Glomerular visceral epithelial cell (primary cell): ENCODE measurements at regions not wholly inside any gene's neighbourhood (a gene's known extent, or its start where the extent isn't known, plus 50 kb on each side); places are given as distances from the start of the nearest gene placed in this dataset.

Experiments used
- DNase-seq: peaks from one replicate; pipeline ENCODE4 v3.0.0-alpha.2; 2016; ENCODE audit errors: extremely low spot score

DNA sequence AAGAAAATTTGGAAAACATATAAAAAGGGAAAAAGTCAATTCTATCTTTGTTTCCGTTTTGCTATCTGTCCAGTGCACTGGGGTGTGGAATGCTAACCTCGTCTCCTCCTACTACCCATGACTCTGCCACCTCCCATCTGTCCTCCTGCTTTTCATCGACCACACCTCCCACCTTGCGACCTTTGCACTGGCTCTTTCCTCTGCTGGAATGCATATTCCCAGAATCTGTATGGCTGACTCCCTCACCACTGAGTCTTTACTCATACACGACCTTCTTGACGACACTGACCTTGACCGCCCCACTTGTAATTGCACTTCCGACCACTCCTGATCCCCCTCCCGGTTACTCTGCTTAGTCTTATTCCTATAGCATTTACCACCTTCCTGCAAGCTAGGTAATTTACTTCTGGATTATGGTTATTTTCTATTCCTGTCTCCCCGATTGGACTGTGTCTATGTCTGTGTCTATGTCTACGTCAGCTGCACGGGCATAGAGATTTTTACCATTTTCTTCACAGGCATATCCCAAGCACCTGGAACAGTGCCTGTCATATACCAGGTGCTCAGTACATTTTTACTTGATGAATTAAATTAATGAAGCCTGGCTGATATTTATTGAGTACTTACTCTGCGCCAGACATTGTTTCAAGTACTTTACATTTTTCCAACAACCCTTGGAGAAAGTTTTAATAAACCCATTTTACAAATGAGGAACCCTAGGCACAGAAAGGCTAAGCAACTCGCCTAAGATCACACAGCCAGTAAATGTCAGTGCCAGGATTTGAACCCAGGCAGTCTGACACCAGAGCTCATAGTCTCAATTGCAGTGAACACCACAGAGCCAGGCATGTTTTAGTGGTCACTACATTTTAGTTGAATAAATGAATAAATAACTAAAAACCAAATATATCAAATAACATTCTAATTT, 54.0 kb upstream of the SLC22A11 start:
- DNase-seq: no peak

DNA sequence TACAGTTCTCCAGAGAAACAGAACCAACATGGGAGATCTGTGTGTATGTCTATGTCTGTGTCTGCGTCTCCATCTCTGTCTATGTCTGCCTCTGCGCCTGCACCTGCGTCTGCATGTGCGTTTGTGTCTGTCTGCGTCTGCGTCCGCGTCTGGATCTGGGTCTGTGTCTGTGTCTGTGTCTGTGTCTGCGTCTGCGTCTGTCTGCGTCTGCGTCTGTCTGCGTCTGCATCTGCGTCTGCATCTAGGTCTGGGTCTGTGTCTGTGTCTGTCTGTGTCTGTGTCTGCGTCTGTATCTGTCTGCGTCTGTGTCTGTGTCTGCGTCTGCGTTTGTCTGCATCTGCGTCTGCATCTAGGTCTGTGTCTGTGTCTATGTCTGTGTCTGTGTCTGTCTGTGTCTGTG, 53.1 kb upstream of the SLC22A11 start:
- DNase-seq: no peak

DNA sequence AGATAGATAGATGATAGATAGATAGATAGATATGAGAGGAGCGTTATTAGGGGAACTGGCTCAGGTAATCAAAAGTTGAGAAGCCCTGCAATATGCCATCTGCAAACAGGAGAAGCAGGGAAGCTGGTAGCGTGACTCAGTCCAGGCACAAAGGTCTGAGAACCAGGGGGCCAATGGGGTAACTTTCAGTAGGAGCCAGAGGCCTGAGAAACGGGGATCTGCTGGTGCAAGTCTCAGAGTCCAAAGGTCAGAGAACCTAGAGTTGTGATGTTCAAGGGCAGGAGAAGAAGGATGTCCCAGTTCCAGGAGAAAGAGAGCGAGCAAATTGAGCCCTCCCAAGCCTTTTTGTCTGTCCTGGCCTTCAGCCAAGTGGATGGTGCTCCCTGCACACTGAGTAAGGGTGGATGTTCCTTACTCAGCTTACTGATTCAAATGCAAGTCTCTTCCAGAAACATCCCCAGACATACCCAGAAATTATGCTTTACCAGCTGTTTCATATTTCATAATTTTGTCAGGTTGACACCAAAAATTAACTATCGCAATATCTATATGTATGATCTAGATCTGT, 52.5 kb upstream of the SLC22A11 start:
- no peak for DNase-seq

DNA sequence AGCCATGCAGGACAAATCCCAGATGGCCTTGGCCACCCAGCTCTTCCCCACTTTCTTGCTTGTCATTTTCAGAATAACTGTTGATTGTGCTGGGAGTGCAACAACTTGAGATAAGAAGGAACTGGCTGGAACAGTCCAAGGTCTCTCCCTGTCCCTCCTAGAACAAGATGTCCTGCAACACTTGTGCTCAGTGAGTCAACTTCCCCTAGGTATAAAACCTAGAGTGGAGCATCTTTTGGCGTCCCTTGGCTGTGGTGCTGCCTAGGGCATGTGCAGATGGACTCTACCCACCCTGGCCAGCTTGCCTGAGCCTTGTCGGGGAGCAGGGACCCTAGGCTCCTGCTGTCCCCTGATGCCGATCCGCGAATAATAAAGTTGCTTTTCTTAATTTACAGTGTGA, 50.7 kb upstream of the SLC22A11 start:
- no peak for DNase-seq
